HG03280 (cell line): ENCODE measurements at regions not wholly inside any gene's neighbourhood (a gene's known extent, or its start where the extent isn't known, plus 50 kb on each side); places are given as distances from the start of the nearest gene placed in this dataset.

ENCODE experiments used
- ATAC-seq: cut with Tn5 transposase; IDR thresholded peaks from one replicate; pipeline ENCODE4 v1.9.1; 2021; ENCODE audit warnings: mild to moderate bottlenecking, moderate library complexity; ENCODE audit not compliant: unreplicated experiment

DNA sequence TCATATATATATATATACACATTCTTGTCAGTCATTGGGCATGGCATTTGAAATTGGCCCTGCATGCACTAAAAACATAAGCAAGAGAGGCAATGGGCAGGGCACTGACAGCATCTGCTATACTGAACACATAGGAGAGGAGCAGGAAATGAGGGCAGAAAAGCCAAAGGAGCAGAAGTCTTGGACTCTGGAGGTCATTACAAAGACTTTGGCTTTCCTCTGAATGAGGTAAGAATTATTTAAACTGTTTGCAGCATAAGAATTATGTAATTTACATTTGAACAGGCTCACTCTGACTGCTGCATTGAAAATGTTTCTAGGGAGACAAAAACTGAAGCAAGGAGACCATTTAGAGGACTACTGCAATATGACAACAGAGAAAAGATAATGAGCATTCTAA, 396.5 kb downstream of the PRDM5 start:
- ATAC-seq, result no peak

DNA sequence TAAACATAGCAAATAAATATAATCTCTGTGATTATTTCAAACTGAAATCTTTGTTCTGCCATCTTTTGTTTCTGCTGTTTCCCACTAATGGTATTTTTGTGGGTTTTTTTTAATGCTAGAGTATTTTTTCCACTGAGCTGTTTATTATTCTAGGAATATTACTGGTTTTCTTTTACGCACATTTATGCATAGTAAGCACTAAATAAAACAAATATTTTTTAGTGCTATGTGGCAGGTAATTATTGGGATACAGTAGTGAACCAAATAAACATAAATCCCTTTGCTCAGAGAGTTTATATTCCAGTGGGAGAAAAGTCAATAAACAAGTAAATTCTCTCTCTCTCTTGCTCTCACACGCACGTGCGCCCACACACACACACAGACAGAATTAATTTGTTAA, 397.4 kb downstream of the PRDM5 start:
- ATAC-seq, result no peak

DNA sequence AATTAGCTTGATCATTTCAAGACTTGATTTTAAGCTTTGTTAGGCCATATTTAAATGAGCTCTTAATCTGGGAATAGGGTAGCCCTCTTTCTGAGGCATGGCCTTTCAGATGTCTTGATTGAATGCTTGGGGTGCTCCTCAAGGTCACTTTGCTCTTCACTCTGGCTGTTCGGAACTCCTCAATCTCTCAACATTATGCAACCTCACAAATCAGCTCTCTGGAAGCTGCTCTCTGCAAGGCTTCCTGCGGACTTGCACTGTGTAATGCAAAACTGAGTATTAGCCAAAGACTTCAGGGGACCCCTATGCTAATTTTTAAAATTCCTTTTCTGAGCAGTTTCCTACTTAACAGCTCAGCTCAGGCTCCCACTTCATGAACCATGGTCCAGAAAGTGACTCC, 398.3 kb downstream of the PRDM5 start:
- no peak for ATAC-seq

DNA sequence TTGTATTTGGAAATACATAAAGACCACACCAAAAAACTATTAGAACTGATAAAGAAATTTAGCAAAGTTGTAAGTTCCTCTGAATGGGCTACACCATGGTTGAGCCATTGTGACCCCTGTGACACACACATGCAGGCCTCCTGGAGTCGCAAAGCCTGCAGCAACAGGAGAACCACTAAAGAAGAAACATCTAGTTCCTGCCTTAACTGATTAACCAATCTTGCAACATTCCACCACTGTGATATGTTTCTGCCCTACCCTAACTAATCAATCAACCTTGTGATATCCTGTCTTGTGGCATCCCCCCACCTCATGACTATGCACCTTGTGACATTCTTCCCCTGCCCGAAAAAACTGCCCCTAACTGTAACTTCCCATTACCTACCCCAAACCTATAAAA, 401.8 kb downstream of the PRDM5 start:
- ATAC-seq, result no peak

DNA sequence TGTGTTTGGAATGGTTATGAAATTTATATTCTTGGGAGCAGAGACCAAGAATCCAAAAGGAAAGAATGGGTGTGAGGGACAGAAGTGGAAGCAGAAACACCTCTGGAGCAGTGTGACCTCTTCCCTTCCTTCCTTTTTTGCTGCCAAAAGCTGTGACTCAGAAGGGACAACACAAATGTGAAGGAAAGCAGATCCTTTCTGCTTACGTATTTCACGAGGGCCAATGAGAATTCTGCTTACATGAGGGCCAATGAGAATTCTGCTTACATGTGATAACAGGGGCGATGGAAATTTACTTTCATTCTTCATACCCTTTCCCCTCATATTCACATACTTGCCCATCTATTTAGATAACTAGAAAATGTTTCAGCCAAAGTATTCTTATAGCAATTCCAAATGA, 404.6 kb downstream of the PRDM5 start:
- no peak for ATAC-seq

DNA sequence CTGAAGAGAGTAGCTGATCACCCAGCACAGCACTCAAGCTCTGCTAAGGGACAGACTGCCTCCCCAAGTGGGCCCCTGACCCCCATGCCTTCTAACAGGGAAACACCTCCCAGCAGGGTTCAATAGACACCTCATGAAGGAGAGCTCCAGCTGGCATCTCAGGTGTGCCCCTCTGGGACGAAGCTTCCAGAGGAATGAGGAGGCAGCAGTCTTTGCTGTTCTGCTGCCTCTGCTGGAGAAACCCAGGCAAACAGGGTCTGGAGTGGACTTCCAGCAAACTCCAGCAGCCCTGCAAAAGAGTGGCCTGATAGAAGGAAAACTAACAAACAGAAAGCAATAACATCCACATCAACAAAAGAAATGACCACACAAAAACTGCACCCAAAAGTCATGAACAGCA, 412.8 kb downstream of the PRDM5 start:
- no peak for ATAC-seq

DNA sequence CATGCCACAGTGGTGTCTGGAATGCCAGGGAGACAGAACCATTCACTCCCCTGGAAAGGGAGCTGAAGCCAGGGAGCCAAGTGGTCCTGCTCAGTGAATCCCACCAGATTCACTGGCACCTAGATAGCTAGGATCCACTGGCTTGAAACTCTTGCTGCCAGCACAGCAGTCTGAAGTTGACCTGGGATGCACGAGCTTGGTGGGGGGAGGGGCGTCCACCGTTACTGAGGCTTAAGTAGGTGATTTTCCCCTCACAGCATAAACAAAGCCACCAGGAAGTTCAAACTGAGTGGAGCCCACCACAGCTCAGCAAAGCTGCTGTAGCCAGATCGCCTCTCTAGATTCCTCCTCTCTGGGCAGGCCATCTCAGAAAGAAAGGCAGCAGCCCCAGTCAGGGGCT, 413.3 kb downstream of the PRDM5 start:
- ATAC-seq, result no peak

DNA sequence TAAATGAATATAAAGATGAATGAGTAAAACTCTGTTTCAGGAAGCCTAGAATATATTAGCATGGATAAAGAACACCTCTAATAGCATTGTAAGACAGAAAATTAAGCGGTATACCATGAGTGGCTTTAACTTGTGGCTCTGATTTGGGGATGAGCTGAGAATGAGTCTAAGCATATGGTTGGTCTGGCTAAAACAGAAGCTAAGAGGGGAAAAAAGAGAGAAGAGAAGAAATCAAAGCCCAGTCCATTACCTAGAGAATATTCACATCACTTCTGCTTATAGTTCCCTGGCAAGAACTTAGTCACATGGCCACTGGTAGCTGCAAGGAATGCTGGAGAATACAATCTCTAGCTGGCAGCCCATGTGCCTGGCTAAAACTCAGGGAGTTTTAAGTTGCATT, 414.5 kb downstream of the PRDM5 start:
- no peak for ATAC-seq

DNA sequence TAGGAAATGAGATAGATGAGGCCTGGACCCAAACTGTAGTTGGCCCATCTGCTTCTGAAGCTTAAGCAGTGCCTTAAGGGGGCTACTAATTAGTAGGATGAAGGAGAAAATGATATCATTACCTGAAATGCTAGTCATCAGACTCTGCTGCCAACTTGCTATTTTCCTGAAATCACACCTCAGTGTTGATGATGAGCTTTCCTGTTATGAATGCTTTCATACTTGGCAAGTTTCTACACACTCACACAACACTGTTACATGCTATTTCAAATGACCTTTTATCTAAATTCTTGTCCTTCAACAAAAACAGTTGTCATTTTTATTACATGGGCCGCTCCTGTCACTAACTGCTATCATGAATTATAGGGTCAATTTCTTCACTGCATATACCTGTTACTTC, 416.0 kb downstream of the PRDM5 start:
- ATAC-seq, result no peak

DNA sequence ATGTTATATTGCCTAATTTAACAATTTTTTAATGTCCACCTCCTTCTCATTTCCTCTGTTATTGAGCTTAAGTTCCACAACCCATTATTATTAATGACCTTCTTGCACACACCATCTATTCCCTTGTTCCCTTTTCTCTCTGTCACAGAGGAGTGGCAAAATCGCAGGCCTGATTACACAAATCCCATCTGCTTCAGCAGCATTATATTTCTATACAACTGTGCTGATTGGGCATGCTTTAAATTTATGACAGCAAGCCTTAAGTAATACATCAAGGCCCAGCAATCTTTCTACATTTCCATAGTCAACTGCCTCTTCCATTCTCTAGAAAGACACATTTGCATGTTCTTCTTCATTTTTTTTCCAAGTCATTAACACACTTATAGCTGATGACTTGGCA, 423.8 kb downstream of the PRDM5 start:
- no peak for ATAC-seq

DNA sequence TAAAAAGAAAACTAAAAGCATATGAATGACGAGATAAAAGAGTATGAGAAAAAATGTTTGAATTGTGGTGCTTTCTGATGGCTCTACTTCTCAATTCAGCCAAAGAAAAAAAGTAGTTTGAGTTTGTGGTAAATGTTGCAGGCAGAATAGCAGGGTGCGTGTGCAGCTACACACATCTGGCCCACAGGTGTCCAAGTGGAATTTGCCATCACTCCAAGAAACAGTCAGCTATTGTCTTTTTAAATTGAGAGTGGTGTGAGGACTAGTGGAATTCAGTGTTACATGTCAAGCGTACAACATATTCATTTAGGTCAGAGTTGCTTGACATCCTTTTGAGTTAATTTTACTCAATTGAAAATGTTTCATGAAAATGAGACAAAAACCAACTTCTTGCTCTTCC, 424.8 kb upstream of the MAD2L1 start:
- no peak for ATAC-seq

DNA sequence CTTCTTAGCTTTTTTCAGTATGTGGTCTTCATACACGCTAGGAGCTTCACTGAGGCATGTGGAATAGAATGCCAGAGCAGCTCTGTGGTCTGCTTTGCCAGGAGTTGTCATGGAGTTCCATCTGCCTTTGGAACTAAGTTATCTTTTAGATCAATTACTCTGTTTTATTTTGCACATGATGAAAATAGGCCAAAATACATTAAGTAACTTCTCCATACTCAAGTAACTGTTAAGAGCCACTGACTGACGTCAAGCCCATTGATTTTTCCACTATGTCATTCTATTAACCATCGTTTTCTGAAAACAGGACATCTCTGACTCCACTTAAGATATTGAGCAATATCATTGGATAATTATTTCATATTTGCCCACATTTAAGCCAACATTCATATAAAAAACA, 415.1 kb upstream of the MAD2L1 start:
- no peak for ATAC-seq

DNA sequence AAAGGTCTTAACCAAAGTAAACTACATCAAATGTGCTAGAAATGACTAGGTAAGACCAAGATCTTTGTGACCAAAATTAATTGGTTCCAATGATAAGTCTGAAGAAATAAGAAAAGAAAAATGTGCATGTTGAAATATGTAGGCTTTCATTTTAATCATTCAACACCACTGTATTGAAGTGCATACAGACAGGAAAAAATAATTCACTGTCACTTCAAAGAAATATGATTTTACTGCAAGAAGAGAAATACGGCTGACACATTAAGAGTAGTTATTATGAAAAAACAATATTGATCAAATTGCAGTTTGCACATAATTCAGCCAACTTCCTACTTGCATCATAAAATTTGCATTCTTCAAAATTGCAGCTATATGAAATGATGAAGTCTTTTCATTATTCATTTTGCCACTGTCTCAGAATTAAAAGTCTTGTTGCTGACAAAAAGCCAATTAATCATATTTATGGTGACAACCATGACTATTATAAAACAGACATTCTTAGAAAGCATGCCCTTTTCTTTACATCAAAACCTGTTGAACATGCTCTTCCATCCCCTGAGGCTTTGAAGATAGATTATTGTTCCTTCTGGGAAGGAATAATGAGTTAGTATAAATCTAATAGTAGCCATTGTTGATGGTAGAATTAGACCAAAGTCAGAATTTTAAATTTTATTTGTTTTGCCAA, 405.9 kb upstream of the MAD2L1 start:
- ATAC-seq, result no peak

DNA sequence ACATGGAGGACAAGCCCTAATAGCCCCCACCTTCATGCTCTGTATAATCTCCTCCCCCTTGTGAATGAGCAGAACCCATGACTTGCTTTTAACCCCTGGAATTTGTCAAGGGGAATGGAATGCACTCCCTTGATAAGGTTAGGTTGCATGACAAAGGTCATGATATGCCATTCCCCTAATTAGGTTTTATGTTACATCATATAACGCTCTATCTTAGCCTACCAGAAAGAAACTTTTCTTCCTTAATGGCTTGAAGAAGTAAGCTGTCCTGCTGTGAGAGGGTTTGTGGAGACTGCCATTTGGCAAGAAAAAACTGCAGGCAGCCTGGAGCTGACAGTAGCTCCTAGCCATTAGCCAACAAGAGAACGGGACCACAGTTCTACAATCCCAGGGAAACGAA, 399.8 kb upstream of the MAD2L1 start:
- no peak for ATAC-seq

DNA sequence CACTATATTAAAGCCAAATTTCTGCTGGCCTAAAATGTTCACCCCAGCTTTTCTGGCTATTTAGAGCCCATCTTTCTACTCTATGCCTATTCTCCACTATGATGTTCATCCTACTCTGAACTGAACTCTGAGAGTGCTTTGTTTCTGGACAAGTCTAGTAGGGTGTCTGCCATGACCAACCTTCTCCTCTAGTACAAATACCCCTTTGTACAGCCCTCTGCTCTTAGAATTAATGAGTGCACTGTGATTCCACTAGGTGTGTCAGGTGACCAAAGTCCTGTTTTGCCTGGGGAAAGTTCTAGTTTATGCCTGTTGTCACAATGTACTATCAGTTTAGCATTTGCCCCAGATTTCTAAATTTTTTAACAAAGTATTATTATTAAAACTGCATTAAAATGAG, 388.1 kb upstream of the MAD2L1 start:
- no peak for ATAC-seq

DNA sequence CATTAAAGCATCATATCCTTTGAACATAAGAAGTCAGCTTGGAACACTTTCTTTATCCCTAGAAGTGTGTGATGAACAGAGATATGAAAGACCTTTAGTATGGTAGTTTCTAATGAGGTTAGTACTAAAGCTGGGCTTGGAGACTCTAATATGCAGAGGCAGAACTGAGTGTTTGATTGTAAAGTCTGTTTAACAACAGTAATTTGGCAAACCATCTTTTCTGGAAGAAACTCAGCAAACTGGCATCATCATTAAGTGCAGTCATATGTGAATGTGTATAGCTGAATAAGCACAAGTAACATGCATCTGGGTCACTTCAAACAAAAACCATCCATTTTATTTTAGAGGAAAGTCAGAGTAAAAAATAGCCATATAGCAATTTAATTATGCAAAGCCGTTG, 385.9 kb upstream of the MAD2L1 start:
- no peak for ATAC-seq

DNA sequence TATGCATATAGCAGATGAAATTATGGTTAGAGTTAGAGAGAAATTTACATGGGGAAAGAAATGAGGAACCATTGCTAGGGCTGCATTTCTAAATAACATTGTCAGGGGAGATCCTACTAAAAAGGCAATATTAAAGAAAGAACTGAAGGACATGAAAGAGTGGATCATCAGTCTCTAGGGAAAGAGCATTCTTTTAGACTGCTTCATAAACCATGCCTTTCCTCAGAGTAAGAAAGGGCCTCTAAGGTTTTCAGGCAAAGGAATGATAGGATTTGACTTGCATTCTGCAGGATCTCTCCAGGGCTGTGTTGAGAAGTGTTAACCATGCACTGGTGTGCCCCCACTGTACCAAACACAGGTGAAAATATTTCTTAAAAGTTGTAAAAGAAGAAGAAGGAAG, 385.4 kb upstream of the MAD2L1 start:
- ATAC-seq, result no peak

DNA sequence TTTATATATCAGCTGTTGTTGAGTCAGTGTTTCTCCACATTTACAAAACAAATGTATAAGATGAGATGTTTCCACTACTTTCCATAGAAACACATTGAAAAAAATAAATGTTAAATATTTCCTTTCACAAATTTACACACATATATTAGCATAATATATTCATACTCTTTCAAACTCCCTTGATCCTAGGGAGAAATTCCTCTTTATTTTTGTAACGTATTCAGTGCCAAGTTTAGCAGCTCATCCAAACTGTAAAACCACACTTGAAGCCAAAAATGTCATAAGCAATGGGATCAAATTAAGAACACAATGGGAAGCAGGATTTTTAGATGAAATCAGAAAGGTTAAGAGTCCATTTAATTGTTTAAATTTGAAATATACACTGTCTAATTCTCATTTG, 381.1 kb upstream of the MAD2L1 start:
- ATAC-seq, result no peak

DNA sequence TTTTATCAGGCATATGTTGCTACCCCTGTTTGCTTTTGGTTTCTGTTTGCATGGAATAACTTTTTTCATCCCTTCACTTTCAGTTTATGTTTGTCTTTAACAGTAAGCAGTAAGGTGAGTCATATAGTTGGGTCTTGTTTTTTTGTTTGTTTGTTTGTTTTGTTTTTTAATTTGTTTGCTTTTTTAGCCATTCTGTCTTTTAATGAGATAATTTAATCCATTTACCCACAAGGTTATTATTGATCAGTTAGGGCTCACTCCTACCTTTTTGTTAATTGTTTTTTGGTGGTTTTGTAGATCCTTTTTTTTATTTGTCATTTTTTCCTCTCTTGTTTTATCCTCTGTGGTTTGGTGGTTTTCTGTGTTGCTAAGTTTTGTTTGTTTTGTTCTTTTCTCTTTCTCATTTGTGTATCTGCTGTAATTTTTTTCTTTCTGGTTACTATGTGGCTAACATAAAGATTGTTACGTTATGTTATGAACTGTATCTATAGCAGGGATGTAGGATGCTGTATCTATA, 379.5 kb upstream of the MAD2L1 start:
- peak; percentile 95 for ATAC-seq

DNA sequence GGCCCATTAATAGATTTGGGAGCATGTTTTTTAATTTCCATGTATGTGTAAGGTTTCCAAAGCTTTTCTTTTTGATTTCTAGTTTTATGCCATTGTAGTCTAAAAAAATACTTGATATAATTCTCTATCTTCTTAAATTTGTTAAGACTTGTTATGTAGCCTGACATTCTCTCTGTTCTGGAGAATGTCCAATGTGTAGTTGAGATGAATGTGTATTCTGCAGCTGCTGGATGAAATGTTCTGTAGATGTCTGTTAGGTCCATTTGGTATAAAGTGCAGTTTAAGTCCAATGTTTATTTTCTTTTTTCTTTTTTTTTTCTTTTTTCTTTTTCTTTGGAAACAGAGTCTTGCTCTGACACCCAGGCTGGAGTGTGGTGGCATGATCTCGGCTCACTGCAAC, 378.5 kb upstream of the MAD2L1 start:
- no peak for ATAC-seq

DNA sequence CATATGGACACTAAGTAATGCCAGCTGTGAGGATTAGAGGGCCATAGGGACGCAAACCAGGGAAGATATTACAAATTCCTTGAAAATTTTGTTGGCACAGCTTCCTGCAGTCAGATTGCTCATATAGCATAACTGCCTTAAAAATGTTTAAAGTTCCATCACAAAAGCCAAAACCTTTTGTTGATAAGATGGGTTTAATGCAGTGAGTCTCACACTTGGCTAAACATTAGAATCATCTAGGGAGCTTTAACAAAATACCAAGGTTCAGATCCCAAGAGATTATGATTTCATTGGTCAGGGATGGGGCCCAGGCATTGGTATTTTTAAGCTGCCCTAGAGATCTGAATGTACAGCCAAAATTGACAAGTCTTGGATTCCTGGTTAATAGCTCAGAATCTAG, 376.5 kb upstream of the MAD2L1 start:
- ATAC-seq, result no peak

DNA sequence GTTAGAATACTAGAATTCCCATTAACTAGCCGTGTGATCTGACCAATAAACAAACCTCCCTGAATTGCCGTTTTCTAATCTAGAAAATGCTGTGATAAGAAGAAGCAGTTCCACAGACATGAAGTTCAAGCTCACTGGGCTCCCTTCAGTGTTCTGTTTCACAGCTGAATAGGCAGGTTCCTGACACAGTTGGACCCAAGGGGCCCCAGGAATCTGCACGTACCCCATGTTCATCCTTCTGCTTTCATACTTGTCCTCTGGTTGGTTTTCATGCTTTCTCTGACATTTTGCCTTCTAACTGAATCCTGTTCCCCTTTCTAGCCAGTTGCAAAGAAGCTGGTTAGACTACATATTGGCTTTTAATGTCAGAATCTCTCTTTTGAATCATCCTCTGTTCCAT, 374.1 kb upstream of the MAD2L1 start:
- no peak for ATAC-seq

DNA sequence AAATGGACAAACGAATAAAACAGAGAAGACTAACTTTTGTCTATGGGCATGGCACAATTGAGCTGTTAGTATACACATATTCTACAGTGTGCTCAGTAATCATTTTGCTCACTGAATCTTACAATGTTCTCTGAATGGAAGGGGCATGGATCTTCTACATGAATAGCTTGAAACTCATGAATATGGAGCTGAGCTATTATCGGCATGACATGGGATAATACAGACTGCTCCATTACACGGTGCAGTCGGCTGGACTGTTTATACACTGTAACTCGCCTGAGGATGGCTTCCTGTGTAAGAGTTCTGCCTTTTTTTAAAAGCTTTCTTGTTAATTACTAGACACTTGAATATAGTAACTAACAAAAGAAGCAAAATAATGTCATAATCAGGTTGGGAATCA, 368.5 kb upstream of the MAD2L1 start:
- no peak for ATAC-seq
